NCI-H2171 treated with DMSO at 0.1 percent for 48 hours (cell line): ENCODE measurements at regions not wholly inside any gene's neighbourhood (a gene's known extent, or its start where the extent isn't known, plus 50 kb on each side); places are given as distances from the start of the nearest gene placed in this dataset.

Experiments used
- DNase-seq: peaks from one replicate; lab custom pipeline; 2025; lab: John Stamatoyannopoulos, UW

- DNase-seq = no peak
Measured at GRCh38 chr2:71812736-71813135, 334.9 kb downstream of the CYP26B1 start.

GRCh38 chr2:71811726-71812125, 335.9 kb downstream of the CYP26B1 start:
- DNase-seq = no peak

- no peak for DNase-seq
Measured at GRCh38 chr2:71811157-71811556, 336.5 kb downstream of the CYP26B1 start.

GRCh38 chr2:71807581-71808451, 339.8 kb downstream of the CYP26B1 start:
- no peak for DNase-seq

GRCh38 chr2:71806432-71806831, 341.2 kb downstream of the CYP26B1 start:
- DNase-seq = no peak

GRCh38 chr2:71804281-71804751, 343.3 kb downstream of the CYP26B1 start:
- DNase-seq = no peak

- DNase-seq = no peak
Measured at GRCh38 chr2:71803398-71803797, 344.3 kb downstream of the CYP26B1 start.

- no peak for DNase-seq
Measured at GRCh38 chr2:71802556-71802955, 345.1 kb downstream of the CYP26B1 start.

- DNase-seq = no peak
Measured at GRCh38 chr2:71801969-71802368, 345.7 kb downstream of the CYP26B1 start.

- DNase-seq = no peak
Measured at GRCh38 chr2:71801556-71801955, 346.1 kb downstream of the CYP26B1 start.

GRCh38 chr2:71800851-71801250, 346.8 kb downstream of the CYP26B1 start:
- DNase-seq = no peak

- peak; percentile 12 for DNase-seq
Measured at GRCh38 chr2:71800106-71800809, 346.9 kb downstream of the DYSF start.

- no peak for DNase-seq
Measured at GRCh38 chr2:71799013-71799575, 345.7 kb downstream of the DYSF start.

- no peak for DNase-seq
Measured at GRCh38 chr2:71798266-71799012, 345.1 kb downstream of the DYSF start.

GRCh38 chr2:71797035-71797810, 343.9 kb downstream of the DYSF start:
- DNase-seq = peak; percentile 10

- DNase-seq = no peak
Measured at GRCh38 chr2:71796174-71796593, 342.8 kb downstream of the DYSF start.

GRCh38 chr2:71795486-71795885, 342.1 kb downstream of the DYSF start:
- DNase-seq = no peak

- DNase-seq = no peak
Measured at GRCh38 chr2:71794611-71795010, 341.2 kb downstream of the DYSF start.

GRCh38 chr2:71793926-71794325, 340.6 kb downstream of the DYSF start:
- no peak for DNase-seq

GRCh38 chr2:71792926-71793761, 339.8 kb downstream of the DYSF start:
- DNase-seq = no peak
